ENCODE measurements at regions not wholly inside any gene's neighbourhood (a gene's known extent, or its start where the extent isn't known, plus 50 kb on each side); places are given as distances from the start of the nearest gene placed in this dataset.

GRCh38 chr10:130770018-130770630 is 541.4 kb downstream of the TCERG1L start:
- ChIA-PET CTCF (no interaction called here), POLR2A (ENCODE audit: unreplicated experiment) (no interaction called here)
- no peak for TF ChIP-seq EZH2phosphoT487 (IDR thresholded peaks at IDR 0.05; ENCODE audit: borderline replicate concordance, low read length)
- Histone ChIP-seq H4K20me1 (ENCODE audit: low read length) (no peaks in the 10 kb centered on the region), H2AFZ (ENCODE audit: low read length) (no peak overlapping the region), H3K9ac (ENCODE audit: low read length) (no peak overlapping the region), H3K4me3 (ENCODE audit: low read length) (no peak overlapping the region), H3K27me3 (ENCODE audit: low read length) (no peaks in the 10 kb centered on the region), H3K4me1 (ENCODE audit: insufficient read depth, low read length) (no peaks in the 10 kb centered on the region), H3K79me2 (ENCODE audit: low read length) (no peaks in the 10 kb centered on the region), H3K9me2 (replicated peaks; ENCODE audit: low read length) (no peaks in the 10 kb centered on the region), H3K9me3 (ENCODE audit: low read length) (no peaks in the 10 kb centered on the region), H3F3A (ENCODE audit: low read length, unreplicated experiment) (no peaks in the 10 kb centered on the region), H3K36me3 (ENCODE audit: low read depth, low read length) (no peaks in the 10 kb centered on the region), H3K27ac (ENCODE audit: low read length) (no peak overlapping the region), H3K4me2 (ENCODE audit: low read length) (no peak overlapping the region)
- ATAC-seq (no peak), DNase-seq (no peak)
- no TSS peak for BruUV-seq (replicated peaks)
- intact Hi-C loops (cut with micrococcal nuclease): no loop called here

DNA sequence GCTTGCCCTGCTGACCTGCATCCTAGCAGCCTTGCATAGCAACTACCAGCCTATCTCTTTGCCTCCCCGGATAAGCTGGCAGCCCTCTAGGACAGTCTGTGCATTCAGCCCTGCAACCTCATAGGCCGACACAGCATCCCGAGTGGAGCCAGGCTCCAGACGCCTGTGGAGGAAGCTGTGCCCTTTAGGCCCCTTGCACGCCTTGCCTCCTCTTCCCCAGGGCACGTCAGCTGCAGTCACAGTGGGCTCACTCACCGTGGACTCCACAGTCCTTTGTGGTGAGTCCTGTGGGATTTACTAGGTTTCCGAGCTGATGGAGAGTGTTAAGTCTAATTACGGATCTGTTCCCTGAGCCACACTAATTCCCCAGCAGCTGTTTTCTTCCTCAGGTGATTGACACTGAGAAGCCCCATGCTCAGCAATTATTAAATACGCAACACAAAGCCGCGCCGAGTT is 540.0 kb downstream of the TCERG1L start:
- intact Hi-C loops (cut with micrococcal nuclease): no loop called here
- ChIA-PET POLR2A (ENCODE audit: unreplicated experiment) (no interaction called here), CTCF (no interaction called here)
- no peak for DNase-seq
- Histone ChIP-seq H3K9ac (ENCODE audit: low read length) (no peak overlapping the region), H3K79me2 (ENCODE audit: low read length) (no peaks in the 10 kb centered on the region), H3K36me3 (ENCODE audit: low read depth, low read length) (no peaks in the 10 kb centered on the region), H3K4me1 (ENCODE audit: insufficient read depth, low read length) (no peaks in the 10 kb centered on the region), H3K27me3 (ENCODE audit: low read length) (no peaks in the 10 kb centered on the region), H3K9me2 (replicated peaks; ENCODE audit: low read length) (no peaks in the 10 kb centered on the region), H3K4me2 (ENCODE audit: low read length) (no peak overlapping the region), H3K27ac (ENCODE audit: low read length) (no peak overlapping the region), H3F3A (ENCODE audit: low read length, unreplicated experiment) (no peaks in the 10 kb centered on the region), H2AFZ (ENCODE audit: low read length) (no peak overlapping the region), H4K20me1 (ENCODE audit: low read length) (no peaks in the 10 kb centered on the region), H3K9me3 (ENCODE audit: low read length) (no peaks in the 10 kb centered on the region), H3K4me3 (ENCODE audit: low read length) (no peak overlapping the region)
- BruUV-seq (replicated peaks): no TSS peak
- no peak for ATAC-seq
- TF ChIP-seq EZH2phosphoT487 (IDR thresholded peaks at IDR 0.05; ENCODE audit: borderline replicate concordance, low read length): no peak

- H3K9me2 ChIP-seq (replicated peaks; ENCODE audit: low read length): no peaks in the 10 kb centered on the region
- H4K20me1 ChIP-seq (ENCODE audit: low read length): no peaks in the 10 kb centered on the region
- ATAC-seq: no peak
- no peak overlapping the region for H3K4me3 ChIP-seq (ENCODE audit: low read length)
- H3K9me3 ChIP-seq (ENCODE audit: low read length): no peaks in the 10 kb centered on the region
- H3K27ac ChIP-seq (ENCODE audit: low read length): no peak overlapping the region
- no peaks in the 10 kb centered on the region for H3K79me2 ChIP-seq (ENCODE audit: low read length)
- DNase-seq: no peak
- no peak overlapping the region for H3K9ac ChIP-seq (ENCODE audit: low read length)
- no peak overlapping the region for H2AFZ ChIP-seq (ENCODE audit: low read length)
- intact Hi-C loops (cut with micrococcal nuclease): no loop called here
- H3K27me3 ChIP-seq (ENCODE audit: low read length): no peaks in the 10 kb centered on the region
- no peaks in the 10 kb centered on the region for H3F3A ChIP-seq (ENCODE audit: low read length, unreplicated experiment)
- TF ChIP-seq, protein P1, sequence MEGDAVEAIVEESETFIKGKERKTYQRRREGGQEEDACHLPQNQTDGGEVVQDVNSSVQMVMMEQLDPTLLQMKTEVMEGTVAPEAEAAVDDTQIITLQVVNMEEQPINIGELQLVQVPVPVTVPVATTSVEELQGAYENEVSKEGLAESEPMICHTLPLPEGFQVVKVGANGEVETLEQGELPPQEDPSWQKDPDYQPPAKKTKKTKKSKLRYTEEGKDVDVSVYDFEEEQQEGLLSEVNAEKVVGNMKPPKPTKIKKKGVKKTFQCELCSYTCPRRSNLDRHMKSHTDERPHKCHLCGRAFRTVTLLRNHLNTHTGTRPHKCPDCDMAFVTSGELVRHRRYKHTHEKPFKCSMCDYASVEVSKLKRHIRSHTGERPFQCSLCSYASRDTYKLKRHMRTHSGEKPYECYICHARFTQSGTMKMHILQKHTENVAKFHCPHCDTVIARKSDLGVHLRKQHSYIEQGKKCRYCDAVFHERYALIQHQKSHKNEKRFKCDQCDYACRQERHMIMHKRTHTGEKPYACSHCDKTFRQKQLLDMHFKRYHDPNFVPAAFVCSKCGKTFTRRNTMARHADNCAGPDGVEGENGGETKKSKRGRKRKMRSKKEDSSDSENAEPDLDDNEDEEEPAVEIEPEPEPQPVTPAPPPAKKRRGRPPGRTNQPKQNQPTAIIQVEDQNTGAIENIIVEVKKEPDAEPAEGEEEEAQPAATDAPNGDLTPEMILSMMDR (conservative IDR thresholded peaks at IDR 0.05; ENCODE audit: low read depth, low read length): no peak
- TF ChIP-seq EZH2phosphoT487 (IDR thresholded peaks at IDR 0.05; ENCODE audit: borderline replicate concordance, low read length): no peak
- no peak for TF ChIP-seq EZH2 (IDR thresholded peaks at IDR 0.05; ENCODE audit: low read length, unreplicated experiment)
- no peak overlapping the region for H3K4me2 ChIP-seq (ENCODE audit: low read length)
- ChIA-PET CTCF (no interaction called here), POLR2A (ENCODE audit: unreplicated experiment) (no interaction called here)
- BruUV-seq (replicated peaks): no TSS peak
- H3K36me3 ChIP-seq (ENCODE audit: low read depth, low read length): no peaks in the 10 kb centered on the region
- no peaks in the 10 kb centered on the region for H3K4me1 ChIP-seq (ENCODE audit: insufficient read depth, low read length)
Measured at GRCh38 chr10:130772056-130772455, 539.5 kb downstream of the TCERG1L start.

GRCh38 chr10:130772676-130773075 is 538.8 kb downstream of the TCERG1L start:
- Histone ChIP-seq H3F3A (ENCODE audit: low read length, unreplicated experiment) (no peaks in the 10 kb centered on the region), H3K27ac (ENCODE audit: low read length) (no peak overlapping the region), H3K4me3 (ENCODE audit: low read length) (no peak overlapping the region), H2AFZ (ENCODE audit: low read length) (no peak overlapping the region), H3K4me2 (ENCODE audit: low read length) (no peak overlapping the region), H3K36me3 (ENCODE audit: low read depth, low read length) (no peaks in the 10 kb centered on the region), H3K9me3 (ENCODE audit: low read length) (no peaks in the 10 kb centered on the region), H3K4me1 (ENCODE audit: insufficient read depth, low read length) (no peaks in the 10 kb centered on the region), H3K27me3 (ENCODE audit: low read length) (no peaks in the 10 kb centered on the region), H3K79me2 (ENCODE audit: low read length) (no peaks in the 10 kb centered on the region), H3K9ac (ENCODE audit: low read length) (no peak overlapping the region), H4K20me1 (ENCODE audit: low read length) (no peaks in the 10 kb centered on the region), H3K9me2 (replicated peaks; ENCODE audit: low read length) (no peaks in the 10 kb centered on the region)
- POLR2A ChIA-PET (ENCODE audit: unreplicated experiment): no interaction called here
- no TSS peak for BruUV-seq (replicated peaks)
- TF ChIP-seq EZH2 (IDR thresholded peaks at IDR 0.05; ENCODE audit: low read length, unreplicated experiment): no peak
- no peak for TF ChIP-seq EZH2phosphoT487 (IDR thresholded peaks at IDR 0.05; ENCODE audit: borderline replicate concordance, low read length)
- TF ChIP-seq, protein P1 (conservative IDR thresholded peaks at IDR 0.05; ENCODE audit: low read depth, low read length): no peak
- DNase-seq (no peak), ATAC-seq (no peak)
- intact Hi-C loops (cut with micrococcal nuclease): no loop called here
- CTCF ChIA-PET: no interaction called here
